ENCODE measurements at regions not wholly inside any gene's neighbourhood (a gene's known extent, or its start where the extent isn't known, plus 50 kb on each side); places are given as distances from the start of the nearest gene placed in this dataset.
"Not testable (repeated sequence)": the region's sequence is repeated elsewhere in the genome, so short reads cannot be mapped to it uniquely, and the experiment has no call there.

DNA sequence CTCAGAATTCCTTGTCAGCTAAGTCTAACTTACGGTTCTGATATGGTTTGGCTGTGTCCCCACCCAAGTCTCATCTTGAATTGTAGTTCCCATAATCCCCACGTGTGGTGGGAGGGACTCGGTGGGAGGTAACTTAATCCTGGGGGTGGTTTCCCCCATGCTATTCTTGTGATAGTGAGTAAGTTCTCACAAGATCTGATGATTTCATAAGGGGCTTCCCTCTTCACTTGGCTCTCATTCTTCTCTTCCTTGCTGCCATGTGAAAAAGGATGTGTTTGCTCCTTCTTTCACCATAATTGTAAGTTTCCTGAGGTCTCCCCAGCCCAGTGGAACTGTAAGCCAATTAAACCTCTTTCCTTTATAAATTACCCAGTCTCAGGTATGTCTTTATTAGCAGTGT lies 163.0 kb downstream of the PMAIP1 start:
- DNase-seq; H3K9me3 ChIP-seq (ENCODE audit: control insufficient read depth, low read length); H3K27ac ChIP-seq (ENCODE audit: low read length); H3K27me3 ChIP-seq (ENCODE audit: control insufficient read depth, insufficient read depth); H3K4me3 ChIP-seq (ENCODE audit: low read length); H3K4me1 ChIP-seq (ENCODE audit: control insufficient read depth, insufficient read depth, low read length); ATAC-seq; intact Hi-C loops (cut with DNase I): not testable (repeated sequence)
- WGBS = 58% methylated on average over 3 of the region's 3 CpGs

GRCh38 chr18:60062396-60062795 lies 162.6 kb downstream of the PMAIP1 start:
- ATAC-seq = no peak
- no peak for DNase-seq
- no peak overlapping the region for H3K4me3 ChIP-seq (ENCODE audit: low read length)
- H3K4me1 ChIP-seq (ENCODE audit: control insufficient read depth, insufficient read depth, low read length) = no peaks in the 10 kb centered on the region
- intact Hi-C loops (cut with DNase I) = no loop called here
- H3K9me3 ChIP-seq (ENCODE audit: control insufficient read depth, low read length) = no peaks in the 10 kb centered on the region
- H3K27me3 ChIP-seq (ENCODE audit: control insufficient read depth, insufficient read depth) = no peaks in the 10 kb centered on the region
- H3K27ac ChIP-seq (ENCODE audit: low read length) = no peak overlapping the region
- WGBS = 59% methylated on average over 2 of the region's 2 CpGs

DNA sequence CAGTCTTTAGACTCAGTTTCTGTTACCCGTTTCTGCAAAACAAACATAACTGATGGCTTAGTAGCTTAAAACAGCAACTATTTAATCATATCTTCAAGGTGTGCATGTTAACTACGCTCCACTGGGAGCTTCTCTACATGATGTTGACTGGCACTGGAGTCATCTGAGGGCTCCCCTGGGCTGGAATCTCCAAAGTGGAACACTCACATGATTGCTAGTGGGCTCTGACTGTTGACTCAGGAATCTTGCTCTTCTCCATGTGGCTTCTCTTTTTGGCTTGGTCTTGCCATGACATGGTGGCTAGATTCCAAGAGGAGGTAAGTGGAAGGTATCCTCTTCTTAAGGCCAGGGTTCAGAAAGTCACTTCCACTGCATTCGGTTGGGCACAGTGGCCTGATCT lies 160.8 kb downstream of the PMAIP1 start:
- Histone ChIP-seq H3K27ac (ENCODE audit: low read length) (no peak overlapping the region), H3K27me3 (ENCODE audit: control insufficient read depth, insufficient read depth) (no peaks in the 10 kb centered on the region), H3K9me3 (ENCODE audit: control insufficient read depth, low read length) (no peaks in the 10 kb centered on the region), H3K4me1 (ENCODE audit: control insufficient read depth, insufficient read depth, low read length) (no peaks in the 10 kb centered on the region), H3K4me3 (ENCODE audit: low read length) (no peak overlapping the region)
- intact Hi-C loops (cut with DNase I) = no loop called here
- DNase-seq (no peak), ATAC-seq (no peak)
- 83% methylated on average over 3 of the region's 3 CpGs for WGBS

- no peak for ATAC-seq
- intact Hi-C loops (cut with DNase I) = no loop called here
Measured at GRCh38 chr18:60060026-60060425, 160.2 kb downstream of the PMAIP1 start.

GRCh38 chr18:60059216-60059615 lies 159.4 kb downstream of the PMAIP1 start:
- no peak overlapping the region for H3K4me3 ChIP-seq (ENCODE audit: low read length)
- ATAC-seq (no peak), DNase-seq (no peak)
- H3K27me3 ChIP-seq (ENCODE audit: control insufficient read depth, insufficient read depth) = no peaks in the 10 kb centered on the region
- intact Hi-C loops (cut with DNase I) = no loop called here
- no peak overlapping the region for H3K27ac ChIP-seq (ENCODE audit: low read length)
- H3K9me3 ChIP-seq (ENCODE audit: control insufficient read depth, low read length) = no peaks in the 10 kb centered on the region
- H3K4me1 ChIP-seq (ENCODE audit: control insufficient read depth, insufficient read depth, low read length) = no peaks in the 10 kb centered on the region
- WGBS = 62% methylated on average over 3 of the region's 3 CpGs

More at GRCh38 chr18:60060026-60060425, 160.2 kb downstream of the PMAIP1 start:
- no peaks in the 10 kb centered on the region for H3K4me1 ChIP-seq (ENCODE audit: control insufficient read depth, insufficient read depth, low read length)
- H3K27ac ChIP-seq (ENCODE audit: low read length) = no peak overlapping the region
- no peak overlapping the region for H3K4me3 ChIP-seq (ENCODE audit: low read length)
- WGBS = 77% methylated on average over 1 of the region's 1 CpG
- DNase-seq = no peak
- H3K9me3 ChIP-seq (ENCODE audit: control insufficient read depth, low read length) = no peaks in the 10 kb centered on the region
- no peaks in the 10 kb centered on the region for H3K27me3 ChIP-seq (ENCODE audit: control insufficient read depth, insufficient read depth)

DNA sequence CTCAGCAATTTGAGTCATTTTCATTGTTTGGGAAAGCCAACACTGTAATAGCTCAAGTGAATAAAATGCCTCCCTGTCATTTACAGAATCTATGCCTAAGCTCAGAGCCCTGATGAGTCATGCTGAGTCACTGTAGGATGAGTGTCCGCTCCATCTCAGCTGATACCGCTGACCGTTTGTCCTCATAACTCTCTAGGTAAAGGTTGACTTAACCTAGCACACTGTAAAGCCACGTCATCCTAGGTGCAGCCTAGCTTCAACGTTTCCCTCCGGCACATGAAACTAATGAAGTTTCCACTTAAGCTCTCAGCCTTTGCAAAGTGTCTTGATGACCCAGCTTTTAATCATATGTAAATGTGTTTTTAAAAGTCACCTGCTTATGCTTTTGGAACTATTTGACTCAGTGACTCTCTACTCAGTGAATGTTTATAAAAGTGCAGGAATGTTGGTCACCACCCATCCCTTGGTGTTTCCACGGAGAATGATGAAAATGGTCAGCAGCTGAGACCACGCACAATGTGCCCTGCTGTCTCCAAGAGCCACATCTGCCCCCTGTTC lies 154.0 kb downstream of the PMAIP1 start:
- DNase-seq (no peak), ATAC-seq (no peak)
- H3K9me3 ChIP-seq (ENCODE audit: control insufficient read depth, low read length) = no peaks in the 10 kb centered on the region
- no peak overlapping the region for H3K4me3 ChIP-seq (ENCODE audit: low read length)
- H3K27ac ChIP-seq (ENCODE audit: low read length) = no peak overlapping the region
- H3K27me3 ChIP-seq (ENCODE audit: control insufficient read depth, insufficient read depth) = no peaks in the 10 kb centered on the region
- WGBS = 74% methylated on average over 8 of the region's 8 CpGs
- no peaks in the 10 kb centered on the region for H3K4me1 ChIP-seq (ENCODE audit: control insufficient read depth, insufficient read depth, low read length)
- intact Hi-C loops (cut with DNase I) = no loop called here

DNA sequence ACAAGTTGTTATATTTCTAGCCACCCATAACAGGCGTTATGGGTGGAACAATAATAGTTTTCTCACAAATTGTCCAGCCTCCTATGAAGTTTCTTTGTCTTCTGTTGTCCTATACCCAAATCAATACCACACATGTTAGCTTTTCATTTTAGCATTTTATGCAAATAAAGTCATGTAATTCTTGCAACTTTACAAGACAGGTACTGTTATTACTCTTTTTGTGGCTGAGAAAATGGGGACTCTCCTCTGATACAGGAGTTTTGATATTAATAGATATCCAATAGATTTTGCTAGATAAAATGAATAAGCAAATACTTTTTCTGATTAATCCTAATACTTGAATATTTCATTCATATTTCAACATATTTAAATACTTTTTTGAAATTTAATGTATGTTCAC lies 151.0 kb downstream of the PMAIP1 start:
- ATAC-seq (no peak), DNase-seq (no peak)
- no peak overlapping the region for H3K27ac ChIP-seq (ENCODE audit: low read length)
- no peaks in the 10 kb centered on the region for H3K4me1 ChIP-seq (ENCODE audit: control insufficient read depth, insufficient read depth, low read length)
- H3K9me3 ChIP-seq (ENCODE audit: control insufficient read depth, low read length) = no peaks in the 10 kb centered on the region
- intact Hi-C loops (cut with DNase I) = no loop called here
- WGBS = 93% methylated on average over 1 of the region's 1 CpG
- H3K27me3 ChIP-seq (ENCODE audit: control insufficient read depth, insufficient read depth) = no peaks in the 10 kb centered on the region
- H3K4me3 ChIP-seq (ENCODE audit: low read length) = no peak overlapping the region

DNA sequence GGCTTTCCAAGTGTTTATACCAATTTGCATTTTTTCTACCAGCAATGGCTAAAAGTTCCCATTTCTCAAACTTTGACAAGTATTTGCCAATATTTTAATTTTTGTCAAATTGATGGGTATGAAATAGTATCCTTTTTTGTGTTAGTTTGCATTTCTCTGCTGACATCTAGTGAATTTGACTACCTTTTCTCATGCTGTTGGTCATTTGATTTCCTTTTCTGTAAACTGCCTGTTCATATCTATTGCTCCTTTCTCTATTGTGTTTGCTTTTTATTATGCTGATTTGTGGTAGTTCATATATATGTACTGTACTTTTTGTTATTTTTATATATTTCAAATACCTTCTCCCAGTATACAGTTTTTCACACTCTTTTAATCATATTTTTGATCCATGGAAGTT lies 149.4 kb downstream of the PMAIP1 start:
- no peak overlapping the region for H3K27ac ChIP-seq (ENCODE audit: low read length)
- no peaks in the 10 kb centered on the region for H3K4me1 ChIP-seq (ENCODE audit: control insufficient read depth, insufficient read depth, low read length)
- intact Hi-C loops (cut with DNase I) = no loop called here
- no peak for DNase-seq
- no peaks in the 10 kb centered on the region for H3K27me3 ChIP-seq (ENCODE audit: control insufficient read depth, insufficient read depth)
- no peak overlapping the region for H3K4me3 ChIP-seq (ENCODE audit: low read length)
- no peak for ATAC-seq
- no peaks in the 10 kb centered on the region for H3K9me3 ChIP-seq (ENCODE audit: control insufficient read depth, low read length)

DNA sequence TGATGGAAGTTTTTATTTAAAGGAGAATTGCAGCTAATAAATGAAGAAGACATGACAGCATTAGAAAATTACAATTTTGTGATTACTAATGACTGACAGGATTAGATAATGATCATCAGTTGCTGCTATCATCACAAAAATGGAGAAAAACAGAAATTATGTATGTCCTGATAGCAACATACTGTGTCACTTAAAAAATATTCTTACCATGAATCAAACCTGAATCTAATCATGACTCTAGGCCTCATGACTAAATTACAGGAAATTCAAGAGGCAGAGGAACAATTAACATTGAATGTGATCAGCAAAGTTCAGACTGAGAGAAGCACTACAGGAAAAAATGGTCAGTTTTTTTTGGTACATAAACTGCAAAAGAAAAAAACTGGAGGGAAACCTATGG lies 147.8 kb downstream of the PMAIP1 start:
- intact Hi-C loops (cut with DNase I) = no loop called here
- Histone ChIP-seq H3K4me1 (ENCODE audit: control insufficient read depth, insufficient read depth, low read length) (no peaks in the 10 kb centered on the region), H3K27ac (ENCODE audit: low read length) (no peak overlapping the region), H3K4me3 (ENCODE audit: low read length) (no peak overlapping the region), H3K27me3 (ENCODE audit: control insufficient read depth, insufficient read depth) (no peaks in the 10 kb centered on the region), H3K9me3 (ENCODE audit: control insufficient read depth, low read length) (no peaks in the 10 kb centered on the region)
- no peak for ATAC-seq
- DNase-seq = no peak

DNA sequence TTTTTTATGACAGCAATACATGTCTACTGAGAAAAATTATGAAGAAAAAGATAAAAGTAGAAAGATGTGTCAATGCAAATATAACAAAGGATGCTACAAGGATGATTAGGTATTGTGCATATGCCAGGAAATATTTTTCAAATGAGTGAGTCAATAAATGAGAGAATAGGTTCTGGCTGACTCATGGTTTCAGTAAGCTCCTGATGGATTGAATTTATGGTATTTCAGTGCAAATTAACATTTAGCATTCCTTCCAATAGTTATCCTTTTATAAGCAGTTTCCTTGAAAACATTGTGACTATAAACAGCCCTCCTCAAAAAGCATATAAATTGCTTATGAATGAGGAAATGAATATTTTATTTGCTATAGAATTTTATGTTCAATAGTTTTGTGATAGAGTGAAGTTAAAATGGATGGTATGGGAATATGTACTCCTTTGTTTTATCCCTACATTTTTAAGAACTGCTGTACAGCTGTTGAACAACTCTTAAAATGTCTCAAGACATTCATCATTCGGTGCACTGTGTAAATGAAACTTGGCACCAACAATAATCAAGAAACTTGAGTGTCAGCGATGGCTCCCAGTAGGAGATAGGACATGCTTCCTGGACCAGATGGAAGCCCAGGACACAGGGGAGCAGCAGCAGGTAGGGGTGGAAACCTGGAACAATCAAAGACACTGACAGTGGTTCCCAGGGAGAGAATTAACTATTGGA lies 144.7 kb downstream of the PMAIP1 start:
- intact Hi-C loops (cut with DNase I) = no loop called here
- WGBS = 74% methylated on average over 2 of the region's 2 CpGs

DNA sequence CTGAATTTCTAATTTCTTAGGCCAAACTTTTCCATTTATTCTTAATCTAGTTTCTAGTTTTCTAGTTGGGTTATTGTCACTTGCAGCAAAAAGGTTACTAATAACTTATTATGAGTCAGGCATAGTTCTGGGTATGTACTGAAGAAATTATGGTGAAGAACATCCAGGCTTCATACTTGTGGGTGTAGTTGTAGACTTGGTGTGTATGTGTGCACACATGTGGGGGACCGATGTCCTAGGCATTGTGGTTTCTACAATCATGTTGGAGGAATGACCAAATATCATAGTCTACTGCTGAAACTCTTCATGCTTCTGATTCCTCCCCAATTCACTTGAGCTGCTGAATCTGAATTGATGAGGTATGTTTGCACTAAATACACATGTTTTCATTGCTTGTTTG lies 141.2 kb downstream of the PMAIP1 start:
- intact Hi-C loops (cut with DNase I) = no loop called here
- H3K27me3 ChIP-seq (ENCODE audit: control insufficient read depth, insufficient read depth) = no peaks in the 10 kb centered on the region
- ATAC-seq (no peak), DNase-seq (no peak)
- H3K4me1 ChIP-seq (ENCODE audit: control insufficient read depth, insufficient read depth, low read length) = no peaks in the 10 kb centered on the region
- no peaks in the 10 kb centered on the region for H3K9me3 ChIP-seq (ENCODE audit: control insufficient read depth, low read length)
- WGBS = 76% methylated on average over 1 of the region's 1 CpG
- H3K4me3 ChIP-seq (ENCODE audit: low read length) = no peak overlapping the region
- no peak overlapping the region for H3K27ac ChIP-seq (ENCODE audit: low read length)

More for the DNA sequence above, 144.7 kb downstream of the PMAIP1 start:
- ATAC-seq (no peak), DNase-seq (no peak)
- no peak overlapping the region for H3K27ac ChIP-seq (ENCODE audit: low read length)
- no peaks in the 10 kb centered on the region for H3K4me1 ChIP-seq (ENCODE audit: control insufficient read depth, insufficient read depth, low read length)
- H3K4me3 ChIP-seq (ENCODE audit: low read length) = no peak overlapping the region
- no peaks in the 10 kb centered on the region for H3K27me3 ChIP-seq (ENCODE audit: control insufficient read depth, insufficient read depth)
- no peaks in the 10 kb centered on the region for H3K9me3 ChIP-seq (ENCODE audit: control insufficient read depth, low read length)

DNA sequence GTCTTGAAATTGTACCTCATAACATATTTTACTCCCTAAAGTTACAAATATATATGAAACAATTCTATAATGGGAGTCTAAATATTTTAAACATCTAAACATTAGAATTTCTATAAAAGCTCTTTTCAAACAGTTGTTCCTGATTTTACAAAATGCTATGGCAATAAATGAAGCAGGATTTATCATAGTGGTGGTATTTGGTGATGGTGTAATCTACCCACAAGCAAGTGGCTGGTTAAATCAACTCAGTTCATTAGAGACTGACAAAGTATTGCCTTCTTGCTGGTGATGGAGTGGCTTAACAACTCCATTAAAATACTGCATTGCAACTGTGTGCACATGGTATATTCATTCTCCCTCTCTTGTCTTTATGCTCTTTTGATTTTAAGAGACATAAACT lies 138.9 kb downstream of the PMAIP1 start:
- DNase-seq (no peak), ATAC-seq (no peak)
- intact Hi-C loops (cut with DNase I) = no loop called here
- no peaks in the 10 kb centered on the region for H3K9me3 ChIP-seq (ENCODE audit: control insufficient read depth, low read length)
- no peaks in the 10 kb centered on the region for H3K4me1 ChIP-seq (ENCODE audit: control insufficient read depth, insufficient read depth, low read length)
- H3K4me3 ChIP-seq (ENCODE audit: low read length) = no peak overlapping the region
- no peak overlapping the region for H3K27ac ChIP-seq (ENCODE audit: low read length)
- H3K27me3 ChIP-seq (ENCODE audit: control insufficient read depth, insufficient read depth) = no peaks in the 10 kb centered on the region

Measured in right cardiac atrium (tissue), 5 donors.